ENCODE measurements at regions not wholly inside any gene's neighbourhood (a gene's known extent, or its start where the extent isn't known, plus 50 kb on each side); places are given as distances from the start of the nearest gene placed in this dataset.
"Not testable (repeated sequence)": the region's sequence is repeated elsewhere in the genome, so short reads cannot be mapped to it uniquely, and the experiment has no call there.

GRCh38 chr14:34300882-34301734 lies 160.9 kb downstream of the SPTSSA start:
- DNase-seq (ENCODE audit: low read depth in 1 of 2, low spot score in 1 of 2), result no peak

GRCh38 chr14:34300330-34300729 lies 161.7 kb downstream of the SPTSSA start:
- no peak for DNase-seq (ENCODE audit: low read depth in 1 of 2, low spot score in 1 of 2)

- no peak for DNase-seq (ENCODE audit: low read depth in 1 of 2, low spot score in 1 of 2)
Measured at GRCh38 chr14:34299360-34299759, 162.7 kb downstream of the SPTSSA start.

- DNase-seq (ENCODE audit: low read depth in 1 of 2, low spot score in 1 of 2), result no peak
Measured at GRCh38 chr14:34297786-34298520, 164.1 kb downstream of the SPTSSA start.

- DNase-seq (ENCODE audit: low read depth in 1 of 2, low spot score in 1 of 2), result no peak
Measured at GRCh38 chr14:34283590-34283989, 178.4 kb downstream of the SPTSSA start.

GRCh38 chr14:34277191-34277590 lies 184.8 kb downstream of the SPTSSA start:
- no peak for DNase-seq (ENCODE audit: low read depth in 1 of 2, low spot score in 1 of 2)

- no peak for DNase-seq (ENCODE audit: low read depth in 1 of 2, low spot score in 1 of 2)
Measured at GRCh38 chr14:34275530-34275929, 186.5 kb downstream of the SPTSSA start.

- no peak for DNase-seq (ENCODE audit: low read depth in 1 of 2, low spot score in 1 of 2)
Measured at GRCh38 chr14:34275078-34275477, 187.0 kb downstream of the SPTSSA start.

- DNase-seq (ENCODE audit: low read depth in 1 of 2, low spot score in 1 of 2), result not testable (repeated sequence)
Measured at GRCh38 chr14:34273716-34274115, 188.3 kb downstream of the SPTSSA start.

- no peak for DNase-seq (ENCODE audit: low read depth in 1 of 2, low spot score in 1 of 2)
Measured at GRCh38 chr14:34270361-34270760, 191.7 kb downstream of the SPTSSA start.

GRCh38 chr14:34266344-34266743 lies 195.7 kb downstream of the SPTSSA start:
- DNase-seq (ENCODE audit: low read depth in 1 of 2, low spot score in 1 of 2), result no peak

- DNase-seq (ENCODE audit: low read depth in 1 of 2, low spot score in 1 of 2), result no peak
Measured at GRCh38 chr14:34262127-34262910, 199.7 kb downstream of the SPTSSA start.

GRCh38 chr14:34259996-34260395 lies 202.0 kb downstream of the SPTSSA start:
- DNase-seq (ENCODE audit: low read depth in 1 of 2, low spot score in 1 of 2), result no peak

- no peak for DNase-seq (ENCODE audit: low read depth in 1 of 2, low spot score in 1 of 2)
Measured at GRCh38 chr14:34258318-34258717, 203.7 kb downstream of the SPTSSA start.

- DNase-seq (ENCODE audit: low read depth in 1 of 2, low spot score in 1 of 2), result no peak
Measured at GRCh38 chr14:34257505-34257904, 204.5 kb downstream of the SPTSSA start.

GRCh38 chr14:34256223-34256622 lies 205.8 kb downstream of the SPTSSA start:
- DNase-seq (ENCODE audit: low read depth in 1 of 2, low spot score in 1 of 2), result no peak

GRCh38 chr14:34254571-34254970 lies 207.5 kb downstream of the SPTSSA start:
- no peak for DNase-seq (ENCODE audit: low read depth in 1 of 2, low spot score in 1 of 2)

- DNase-seq (ENCODE audit: low read depth in 1 of 2, low spot score in 1 of 2), result no peak
Measured at GRCh38 chr14:34254031-34254430, 208.0 kb downstream of the SPTSSA start.

GRCh38 chr14:34252227-34252626 lies 209.8 kb downstream of the SPTSSA start:
- no peak for DNase-seq (ENCODE audit: low read depth in 1 of 2, low spot score in 1 of 2)

- DNase-seq (ENCODE audit: low read depth in 1 of 2, low spot score in 1 of 2), result no peak
Measured at GRCh38 chr14:34251662-34252061, 210.4 kb downstream of the SPTSSA start.

GRCh38 chr14:34250959-34251358 lies 211.1 kb downstream of the SPTSSA start:
- no peak for DNase-seq (ENCODE audit: low read depth in 1 of 2, low spot score in 1 of 2)

- DNase-seq (ENCODE audit: low read depth in 1 of 2, low spot score in 1 of 2), result no peak
Measured at GRCh38 chr14:34247605-34248004, 214.4 kb downstream of the SPTSSA start.
